SIG-M5 treated with dmso at 0.1 percent for 504 hours (cell line): ENCODE measurements at regions not wholly inside any gene's neighbourhood (a gene's known extent, or its start where the extent isn't known, plus 50 kb on each side); places are given as distances from the start of the nearest gene placed in this dataset.
"Not testable (repeated sequence)": the region's sequence is repeated elsewhere in the genome, so short reads cannot be mapped to it uniquely, and the experiment has no call there.

Source experiments
- DNase-seq: peaks from one replicate; lab custom pipeline; 2025; ENCODE audit not compliant: unreplicated experiment; lab: John Stamatoyannopoulos, UW

DNA sequence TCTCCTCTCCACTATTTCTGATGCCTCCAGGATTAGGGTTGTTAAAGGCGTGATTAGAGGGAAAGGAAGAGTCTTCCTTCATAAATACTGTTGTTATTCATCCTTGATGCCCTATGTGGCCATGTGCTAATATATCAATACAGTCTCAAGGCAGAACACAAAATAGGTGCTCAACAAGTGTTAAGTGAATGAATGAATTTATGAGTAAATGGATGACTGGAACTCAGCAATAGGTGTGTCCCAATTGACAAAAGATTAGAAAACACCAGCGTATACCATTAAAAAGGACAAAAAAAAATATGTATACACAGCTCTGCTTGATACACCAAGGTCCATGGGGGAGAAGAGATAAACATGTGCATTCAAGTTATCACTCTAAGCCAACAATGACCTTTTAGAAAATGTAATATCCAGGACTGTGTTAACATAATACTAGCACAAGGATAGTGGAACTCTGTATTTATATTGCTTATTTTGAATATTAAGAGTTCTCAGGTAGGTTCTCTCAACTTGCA lies 171.2 kb upstream of the MYLIP start:
- no peak for DNase-seq

DNA sequence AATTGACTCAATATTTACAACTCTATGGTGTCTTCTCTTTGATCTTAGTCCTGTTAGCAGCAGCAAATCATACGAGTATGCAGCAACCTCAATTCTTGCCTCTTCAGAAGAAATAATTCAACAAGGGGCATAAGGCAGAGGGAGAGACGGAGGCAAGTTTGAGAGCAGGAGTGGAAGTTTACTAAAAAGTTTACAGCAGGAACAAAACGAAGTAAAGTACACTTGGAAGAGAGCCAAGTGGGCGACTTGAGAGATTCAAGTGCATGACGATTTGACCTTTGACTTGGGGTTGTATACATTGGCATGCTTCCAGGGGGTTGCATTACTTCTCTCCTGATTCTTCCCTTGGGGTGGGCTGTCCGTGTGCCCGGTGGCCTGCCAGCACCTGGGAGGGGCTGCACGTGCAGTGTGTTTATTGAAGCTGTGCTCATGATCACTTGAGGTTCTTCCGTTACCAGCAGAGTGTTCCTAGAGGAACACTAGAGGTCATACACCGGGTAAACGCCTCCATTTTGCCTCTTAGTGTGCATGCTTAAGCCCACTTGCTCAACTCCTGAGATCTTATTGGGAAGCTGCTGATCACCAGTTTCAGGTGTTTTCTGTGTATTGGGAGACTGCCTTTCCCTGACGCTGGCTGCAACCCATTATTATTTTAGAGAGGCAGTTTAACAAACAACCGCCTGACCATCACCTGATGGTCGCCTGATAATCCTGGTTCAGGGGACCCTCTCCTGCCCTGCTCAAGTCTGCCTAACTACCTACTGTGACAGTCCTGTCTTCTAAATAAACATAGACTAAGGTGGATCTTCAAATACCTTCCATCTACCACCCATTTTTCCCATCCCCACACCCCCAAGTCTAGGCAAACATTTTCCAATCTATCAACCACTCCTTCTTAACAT lies 172.4 kb upstream of the MYLIP start:
- no peak for DNase-seq

DNA sequence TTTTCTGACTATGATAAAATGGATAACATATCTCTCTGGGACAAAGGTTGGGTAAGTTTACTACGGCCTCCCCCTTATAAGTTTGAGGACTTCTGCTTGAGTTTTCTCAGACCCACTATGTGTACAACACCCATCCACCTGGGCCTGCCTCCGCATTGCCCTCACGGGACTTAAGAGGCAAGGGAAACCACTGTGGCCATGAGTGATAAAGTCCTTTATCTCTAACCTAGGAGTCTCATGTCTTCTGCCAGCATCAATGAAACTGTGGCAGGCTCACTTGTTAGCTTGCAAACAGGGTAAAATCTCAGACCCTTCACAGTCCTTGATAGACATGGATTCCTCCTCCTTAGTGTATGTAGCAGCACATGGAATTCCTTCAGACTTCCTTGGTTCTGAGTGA lies 173.4 kb upstream of the MYLIP start:
- no peak for DNase-seq

DNA sequence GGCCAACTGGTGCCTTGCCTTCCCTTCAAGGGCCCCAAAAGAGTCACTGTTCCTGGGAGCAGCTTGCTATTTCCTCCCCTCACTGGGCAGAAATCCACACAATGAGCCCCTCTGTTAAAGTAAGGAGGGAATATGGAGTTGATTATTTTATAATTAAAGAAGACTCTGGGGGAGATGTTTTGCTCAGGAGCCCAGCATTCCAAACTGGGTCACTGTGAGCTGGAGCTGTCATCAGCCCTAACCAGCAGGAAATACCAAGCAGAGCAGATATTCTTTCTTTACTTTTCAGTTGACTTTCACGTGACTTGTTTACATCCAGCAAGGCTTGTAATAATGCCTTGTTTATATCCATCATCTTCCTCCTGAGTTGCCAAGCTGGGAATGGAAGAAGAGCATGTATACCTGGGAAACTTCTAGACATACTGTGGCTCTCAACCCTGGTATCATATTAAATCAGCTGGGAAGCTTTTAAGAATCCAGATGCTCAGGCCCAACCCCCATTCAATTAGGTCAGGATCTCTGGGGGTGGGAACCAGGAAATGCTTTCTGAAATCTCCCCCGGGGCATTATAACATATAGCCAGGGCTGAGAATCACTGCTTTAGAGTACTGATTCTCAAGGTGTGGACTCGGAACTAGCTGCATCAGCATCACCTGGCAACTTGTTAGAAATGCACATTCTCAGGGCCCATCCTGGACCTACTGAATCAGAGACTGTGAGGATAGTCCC lies 175.6 kb upstream of the MYLIP start:
- DNase-seq = no peak

DNA sequence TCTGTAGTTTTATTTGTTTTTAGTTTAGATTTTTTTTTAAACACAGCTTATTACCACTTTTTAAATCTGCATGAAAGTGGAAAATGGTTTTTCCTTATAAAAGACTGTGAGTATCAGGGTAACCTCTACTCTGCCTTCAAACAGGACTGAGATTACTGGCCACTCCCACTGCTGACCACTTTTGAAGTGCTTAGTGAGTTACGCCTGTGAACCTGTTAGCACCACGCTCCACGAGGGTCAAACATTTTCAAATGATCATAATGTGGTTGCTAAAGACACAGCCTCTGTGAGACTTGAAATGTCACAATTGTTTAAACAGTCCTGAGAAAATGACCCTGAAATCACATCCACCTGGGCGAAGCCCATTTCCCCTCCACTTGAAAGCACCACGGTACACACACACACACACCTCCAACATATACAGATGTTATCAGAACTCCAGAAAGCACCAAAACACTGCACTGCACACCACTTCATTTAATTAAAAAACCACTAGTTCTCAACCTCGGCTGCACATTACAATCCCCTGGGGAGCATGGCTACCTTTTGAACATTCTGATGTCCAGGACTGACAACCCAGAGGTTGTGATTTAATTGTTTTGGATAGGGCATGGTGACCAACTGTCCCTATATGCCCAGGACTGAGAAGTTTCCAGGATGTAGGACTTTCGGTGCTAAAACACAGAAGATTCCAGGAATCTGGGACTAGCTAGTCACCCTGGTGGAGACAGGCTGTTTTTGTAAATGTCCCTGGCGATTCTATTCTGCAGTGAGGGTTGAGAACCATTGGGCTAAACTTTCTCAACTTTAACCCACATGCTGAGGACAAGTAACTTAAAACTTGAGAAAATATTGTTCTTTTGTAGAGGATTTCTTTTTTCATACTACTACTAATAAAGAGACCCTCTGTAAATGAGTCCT lies 176.4 kb upstream of the MYLIP start:
- no peak for DNase-seq

DNA sequence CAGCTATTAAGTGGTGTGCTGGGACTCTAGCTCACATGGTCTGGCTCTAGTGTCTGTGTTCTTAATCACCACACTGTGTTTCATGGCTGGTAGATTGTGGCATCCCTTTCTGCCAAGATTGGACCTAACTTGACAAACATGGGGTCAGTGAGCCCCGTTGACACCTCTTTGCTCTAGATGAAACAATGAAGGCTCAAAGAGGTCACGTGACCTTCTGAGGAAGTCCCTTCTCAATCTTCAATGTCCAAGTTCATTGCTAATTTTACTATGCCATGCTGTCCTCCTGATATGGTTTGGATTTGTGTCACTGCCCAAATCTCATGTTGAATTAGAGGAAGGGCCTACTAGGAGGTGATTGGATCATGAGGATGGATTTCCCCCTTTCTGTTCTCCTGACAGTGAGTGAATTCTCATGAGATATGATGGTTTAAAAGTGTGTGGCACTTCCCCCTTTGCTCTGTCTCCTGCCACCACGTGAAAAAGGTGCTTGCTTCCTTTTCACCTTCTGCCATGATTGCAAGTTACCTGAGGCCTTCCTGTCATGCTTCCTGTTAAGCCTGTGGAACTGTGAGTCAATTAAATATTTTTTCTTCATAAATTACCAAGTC lies 177.8 kb upstream of the MYLIP start:
- DNase-seq = no peak

DNA sequence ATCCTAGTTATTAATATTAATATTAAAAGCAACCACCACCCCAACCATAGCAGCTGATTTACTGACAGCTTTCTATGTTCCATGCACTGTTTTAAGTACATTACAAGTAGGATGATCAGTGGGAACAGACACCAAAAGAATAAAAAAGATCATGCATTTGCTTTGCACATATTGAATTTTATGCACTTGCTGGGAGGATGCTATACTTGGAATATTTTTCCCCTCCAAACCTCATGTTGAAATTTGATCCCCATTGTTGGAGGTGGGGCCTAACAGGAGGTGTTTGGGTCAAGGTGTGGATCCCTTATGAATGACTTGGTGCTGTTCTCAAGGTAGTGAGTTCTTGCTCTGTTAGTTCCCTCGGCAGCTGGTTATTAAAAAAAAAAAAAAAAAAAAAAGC lies 178.9 kb upstream of the MYLIP start:
- DNase-seq = no peak

DNA sequence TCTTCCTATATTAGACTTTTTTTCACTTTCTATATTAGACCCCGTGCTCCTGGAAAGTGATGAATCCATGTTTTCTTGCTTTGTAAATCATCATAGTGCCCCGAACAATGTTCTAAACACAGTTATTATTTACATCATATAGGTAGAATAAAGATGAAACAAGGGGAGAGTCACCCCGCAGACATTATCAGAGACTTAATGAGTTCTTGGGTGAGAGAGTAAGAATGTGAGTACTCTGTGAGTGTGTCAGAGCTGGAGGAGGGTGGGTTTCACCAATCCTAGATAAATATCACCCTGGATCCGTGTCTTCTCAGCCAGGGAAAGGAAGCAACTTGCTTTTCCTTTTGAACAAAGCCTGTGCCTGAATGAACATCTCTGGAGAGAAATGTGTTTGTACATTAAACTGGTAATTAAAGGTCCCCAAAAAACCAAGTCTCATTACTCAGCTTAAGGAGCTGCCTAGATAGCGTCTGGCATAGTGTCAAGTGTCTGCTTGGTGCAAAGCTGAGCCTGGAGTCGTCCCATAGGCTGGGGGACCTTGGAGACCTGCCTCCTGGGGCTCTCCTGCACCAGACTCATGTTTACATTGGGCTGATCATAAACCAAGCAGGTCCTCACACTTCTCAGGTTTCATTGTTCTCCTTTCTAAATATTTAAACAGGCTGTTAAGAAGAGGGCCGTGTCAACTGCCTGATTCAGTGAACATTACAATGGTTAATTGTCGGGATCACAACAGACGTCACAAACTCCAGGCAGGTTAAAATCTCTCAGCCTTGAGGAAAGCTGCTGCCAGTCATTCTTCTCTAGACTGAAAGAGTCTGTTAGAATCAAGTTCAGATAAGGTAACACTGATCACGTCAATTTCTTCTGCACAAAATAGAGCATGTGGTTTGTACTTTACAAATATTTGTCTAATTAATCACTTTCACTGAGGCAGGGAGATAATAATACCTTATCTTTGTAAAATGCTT lies 179.7 kb upstream of the MYLIP start:
- DNase-seq = peak; percentile 48

DNA sequence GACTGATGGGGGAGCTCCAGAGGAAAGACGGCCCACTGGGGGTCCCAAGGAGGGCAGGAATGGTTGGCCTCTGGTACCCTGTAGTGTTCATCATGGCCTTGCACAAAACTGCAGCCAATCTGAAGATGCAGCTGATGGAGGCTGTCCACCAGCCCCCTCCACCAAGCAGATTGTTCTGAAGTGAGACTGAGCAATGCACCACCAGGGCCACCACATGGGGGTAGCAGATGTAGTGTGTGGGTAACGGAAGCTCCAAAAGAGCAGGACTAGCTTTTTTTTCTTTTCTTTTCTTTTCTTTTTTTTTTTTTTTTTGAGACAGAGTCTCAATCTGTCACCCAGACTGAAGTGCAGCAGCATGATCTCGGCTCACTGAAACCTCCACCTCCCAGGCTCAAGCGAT lies 181.0 kb upstream of the MYLIP start:
- no peak for DNase-seq

DNA sequence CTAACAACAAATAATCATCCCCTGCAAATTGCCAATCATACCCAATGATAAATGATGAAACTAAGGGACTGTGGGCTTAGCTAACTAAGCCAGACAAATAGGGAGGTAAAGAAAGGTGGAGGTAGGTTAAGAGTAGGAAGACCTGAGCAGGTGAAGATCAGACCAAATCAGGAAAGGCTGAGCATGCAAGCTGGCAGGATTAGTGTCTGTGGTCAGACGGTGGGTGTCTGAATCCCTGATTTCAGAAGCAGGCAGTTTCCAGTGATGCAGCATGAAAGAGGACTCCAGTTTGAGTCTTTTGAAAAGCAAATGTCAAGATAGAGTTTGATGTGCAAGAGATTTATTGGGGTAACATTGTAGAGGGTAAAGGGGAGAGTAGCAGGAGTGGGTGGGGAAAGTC lies 181.4 kb upstream of the MYLIP start:
- DNase-seq = no peak

DNA sequence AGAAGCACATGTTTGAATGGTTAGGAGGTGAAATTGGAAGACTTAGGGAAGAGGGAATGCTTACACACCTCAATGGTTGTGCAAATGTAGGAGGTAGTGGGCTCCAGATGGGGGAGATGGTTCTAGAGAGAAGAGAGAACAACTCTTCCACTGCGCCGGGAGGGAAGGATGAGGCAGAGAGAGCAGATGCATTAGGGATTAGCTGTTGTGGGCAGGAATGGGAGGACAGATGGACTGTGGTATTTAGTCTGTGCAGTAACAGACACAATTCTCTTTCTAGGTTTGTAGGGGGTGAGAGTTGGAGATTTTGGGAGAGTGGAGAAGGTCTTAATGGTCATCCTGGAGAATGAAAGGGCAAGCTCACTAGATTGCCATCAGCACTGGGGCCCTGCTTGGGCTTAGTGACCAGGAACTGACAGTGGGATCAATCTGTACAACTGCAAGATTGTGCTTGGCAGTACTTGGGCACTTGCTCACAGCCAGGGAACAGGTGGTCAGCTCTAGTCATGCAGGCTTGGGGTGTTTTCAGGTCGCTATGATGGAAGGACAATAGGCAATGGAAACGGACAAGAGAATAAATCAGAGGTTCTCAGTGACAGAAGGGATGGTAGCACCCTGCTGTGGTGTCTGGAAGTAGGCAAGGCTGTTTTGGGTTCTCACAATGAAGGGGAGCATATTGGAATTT lies 182.0 kb upstream of the MYLIP start:
- DNase-seq = no peak

DNA sequence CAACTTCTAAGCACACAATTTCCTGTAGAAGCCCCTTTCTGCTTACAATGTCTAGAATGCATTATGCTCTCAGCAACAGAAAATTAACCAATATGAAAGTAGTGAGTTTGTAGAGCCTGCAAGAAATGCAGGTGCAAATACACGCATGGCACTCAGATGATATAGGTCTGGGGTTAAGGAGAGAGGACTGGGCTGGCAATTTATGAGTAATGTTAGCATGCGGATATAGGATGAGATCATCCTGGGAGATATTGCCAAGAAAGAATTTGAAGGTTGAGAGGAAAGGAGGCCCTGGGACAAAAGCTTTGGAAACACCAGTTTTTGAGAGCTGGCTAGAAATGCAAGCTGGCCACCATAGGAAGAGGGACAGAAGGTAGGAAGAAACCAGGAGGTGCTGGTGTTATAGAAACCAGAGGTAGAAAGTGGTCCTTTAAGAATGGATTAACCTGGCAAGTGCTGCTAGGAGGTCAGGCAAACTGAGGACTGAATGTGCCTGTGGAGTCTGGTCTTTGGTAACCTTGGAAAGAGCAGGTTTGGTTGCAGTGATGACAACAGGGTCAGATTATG lies 183.2 kb upstream of the MYLIP start:
- DNase-seq = no peak

DNA sequence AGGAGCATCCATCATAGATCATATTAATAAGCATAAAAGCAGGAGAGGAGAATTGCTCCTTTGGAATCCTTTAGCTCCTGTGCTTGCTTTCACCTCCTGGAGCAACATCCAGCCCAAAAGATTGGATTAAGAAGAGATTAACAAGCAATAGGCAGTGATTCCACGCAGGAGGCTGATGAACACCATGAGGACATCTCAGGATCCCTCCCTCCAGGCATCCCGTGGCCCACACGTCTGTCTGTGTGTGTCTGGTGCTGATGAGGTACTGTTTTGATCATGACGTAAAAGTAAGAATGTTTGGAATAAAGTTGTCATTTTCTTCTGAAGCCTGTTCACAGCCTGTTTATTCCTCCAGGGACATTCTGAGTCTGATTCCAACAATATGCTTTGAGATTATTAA lies 185.5 kb upstream of the MYLIP start:
- no peak for DNase-seq

DNA sequence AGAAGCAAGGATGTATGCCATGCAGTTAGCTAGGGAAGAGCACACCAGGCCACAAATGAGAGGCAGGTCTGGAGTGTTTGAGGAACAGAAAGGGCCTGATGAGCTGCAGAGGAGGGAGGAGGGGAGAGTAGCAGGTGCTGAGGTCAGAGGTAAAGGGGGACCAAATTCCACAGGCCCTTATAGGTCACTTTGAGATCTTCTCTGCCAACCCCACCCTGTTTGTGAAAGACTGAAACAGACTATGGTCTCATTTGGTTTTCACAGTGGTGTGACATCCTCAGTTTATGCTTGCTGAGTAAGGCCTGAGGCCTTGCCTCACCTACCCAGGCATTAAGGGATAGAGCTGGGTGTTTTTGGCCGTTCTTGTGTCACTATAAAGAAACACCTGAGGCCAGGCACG lies 187.7 kb upstream of the MYLIP start:
- no peak for DNase-seq

DNA sequence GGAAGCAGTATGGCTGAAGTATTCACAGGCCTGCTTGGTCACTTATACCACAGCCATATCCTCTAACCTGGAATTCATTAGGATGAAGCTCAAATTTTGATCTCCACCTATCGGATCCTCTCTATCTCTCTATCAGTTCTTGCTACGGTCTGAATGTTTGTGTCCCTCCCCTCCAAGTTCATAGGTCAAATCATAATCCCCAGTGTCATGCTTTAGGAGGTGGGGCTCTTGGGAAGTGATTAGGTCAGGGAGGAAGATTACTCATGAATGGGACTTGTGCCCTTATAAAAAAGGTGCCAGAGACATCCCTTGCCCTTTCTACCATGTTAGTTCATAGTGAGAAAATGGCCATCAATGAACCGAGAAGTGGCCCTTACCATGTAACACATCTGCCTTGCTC lies 190.8 kb upstream of the MYLIP start:
- no peak for DNase-seq

DNA sequence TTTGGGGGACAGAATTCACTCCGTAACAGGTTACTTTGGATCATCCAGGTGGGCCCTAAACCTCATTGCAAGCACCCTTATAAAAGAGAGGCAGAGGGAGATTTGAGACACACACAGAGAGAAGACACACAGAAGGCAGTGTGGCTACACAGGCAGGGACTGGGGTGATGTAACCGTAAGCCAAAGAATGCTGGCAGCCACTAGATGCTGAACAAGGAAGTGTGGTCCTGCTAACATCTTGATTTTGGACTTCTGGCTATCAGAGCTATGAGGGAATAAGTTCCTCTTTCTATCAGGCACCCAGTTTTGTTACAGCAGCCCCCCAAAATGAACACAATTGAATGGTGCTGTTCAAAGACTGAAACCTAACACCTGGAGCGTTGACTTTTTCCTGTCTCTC lies 191.3 kb upstream of the MYLIP start:
- DNase-seq = peak; percentile 30

DNA sequence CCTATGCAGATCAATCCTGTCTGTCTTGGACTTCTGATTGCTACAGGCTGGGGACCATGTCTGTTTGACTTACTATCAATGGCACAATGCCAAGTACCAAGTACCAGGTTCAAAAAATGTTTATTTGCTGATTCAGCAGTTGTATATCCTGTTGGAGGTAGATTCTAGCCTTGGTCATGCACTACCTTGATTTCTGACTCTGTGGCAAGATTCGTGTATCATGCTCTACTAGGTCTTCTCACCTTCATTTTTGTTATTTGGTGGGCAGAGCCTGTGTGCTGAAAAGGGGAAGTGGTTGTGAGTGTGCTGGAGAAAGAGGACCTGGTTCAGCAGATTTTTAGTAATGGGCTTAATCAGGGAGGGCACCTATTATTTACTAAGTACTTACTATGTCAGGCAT lies 192.4 kb upstream of the MYLIP start:
- peak; percentile 34 for DNase-seq

DNA sequence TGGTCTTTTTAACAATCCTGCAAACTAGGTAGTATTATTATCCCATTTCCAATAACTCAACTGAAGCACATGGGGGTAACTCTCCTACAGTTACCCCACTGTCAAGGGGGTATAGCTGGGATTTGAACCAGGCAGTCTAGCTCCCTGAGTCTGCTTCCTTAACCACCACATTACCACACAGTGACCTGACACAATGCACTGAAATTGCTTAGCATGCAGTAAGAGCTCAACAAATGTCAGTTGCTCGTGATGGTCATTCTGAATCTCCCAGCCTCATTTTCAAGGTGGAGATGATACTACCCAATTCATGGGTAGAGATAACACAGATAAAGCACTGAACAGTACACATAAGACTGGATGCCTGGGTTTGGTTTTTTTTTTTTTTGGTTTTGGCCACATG lies 193.2 kb upstream of the MYLIP start:
- DNase-seq = no peak

DNA sequence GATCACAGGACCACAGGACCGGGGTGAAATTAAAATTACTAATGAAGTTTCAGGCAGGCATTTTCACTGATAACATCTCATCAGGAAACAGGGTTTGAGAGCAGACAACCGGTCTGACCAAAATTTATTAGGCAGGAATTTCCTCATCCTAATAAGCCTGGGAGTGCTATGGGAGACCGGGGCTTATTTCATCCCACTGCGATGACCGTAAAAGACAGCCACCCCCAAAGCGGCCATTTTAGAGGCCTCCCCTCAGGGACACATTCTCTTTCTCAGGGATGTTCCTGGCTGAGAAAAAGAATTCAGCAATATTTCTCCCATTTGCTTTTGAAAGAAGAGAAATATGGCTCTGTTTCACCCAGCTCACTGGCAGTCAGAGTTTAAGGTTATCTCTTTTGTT lies 197.2 kb upstream of the MYLIP start:
- not testable (repeated sequence) for DNase-seq
